Ecto neural progenitor cell (in vitro differentiated cells): ENCODE measurements at regions not wholly inside any gene's neighbourhood (a gene's known extent, or its start where the extent isn't known, plus 50 kb on each side); places are given as distances from the start of the nearest gene placed in this dataset.

Source experiments
- DNase-seq: peaks from one replicate; pipeline ENCODE4 v3.0.0-alpha.2; 2018; ENCODE audit warnings: low spot score

GRCh38 chr6:90403489-90404381 lies 107.1 kb upstream of the BACH2 start:
- DNase-seq, result no peak

- no peak for DNase-seq
These were observed 106.2 kb upstream of the BACH2 start for GRCh38 chr6:90402831-90403192.

- no peak for DNase-seq
These were observed 105.5 kb upstream of the BACH2 start for GRCh38 chr6:90401933-90402830.

DNA sequence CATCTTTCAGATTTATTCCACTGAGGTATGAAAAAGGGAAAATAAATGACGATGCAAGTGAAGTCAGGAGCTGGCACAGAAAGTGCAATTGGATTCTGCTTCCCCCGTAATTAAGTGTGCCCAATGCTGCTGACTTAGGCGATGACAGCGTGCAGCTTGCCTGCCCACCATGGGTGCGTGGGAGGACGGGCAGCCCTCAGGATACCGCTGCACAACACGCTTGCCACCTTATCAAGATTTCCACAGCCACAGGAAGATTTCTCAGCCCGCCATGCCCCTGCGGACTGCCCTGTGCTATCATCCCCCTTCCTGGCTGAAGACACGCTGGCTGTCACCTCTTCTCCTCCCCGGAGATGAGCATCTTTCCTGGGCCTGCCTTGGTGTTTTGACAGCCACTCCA lies 103.3 kb upstream of the BACH2 start:
- no peak for DNase-seq

- DNase-seq, result no peak
These were observed 101.5 kb upstream of the BACH2 start for GRCh38 chr6:90397929-90398674.

GRCh38 chr6:90397047-90397446 lies 100.4 kb upstream of the BACH2 start:
- no peak for DNase-seq

DNA sequence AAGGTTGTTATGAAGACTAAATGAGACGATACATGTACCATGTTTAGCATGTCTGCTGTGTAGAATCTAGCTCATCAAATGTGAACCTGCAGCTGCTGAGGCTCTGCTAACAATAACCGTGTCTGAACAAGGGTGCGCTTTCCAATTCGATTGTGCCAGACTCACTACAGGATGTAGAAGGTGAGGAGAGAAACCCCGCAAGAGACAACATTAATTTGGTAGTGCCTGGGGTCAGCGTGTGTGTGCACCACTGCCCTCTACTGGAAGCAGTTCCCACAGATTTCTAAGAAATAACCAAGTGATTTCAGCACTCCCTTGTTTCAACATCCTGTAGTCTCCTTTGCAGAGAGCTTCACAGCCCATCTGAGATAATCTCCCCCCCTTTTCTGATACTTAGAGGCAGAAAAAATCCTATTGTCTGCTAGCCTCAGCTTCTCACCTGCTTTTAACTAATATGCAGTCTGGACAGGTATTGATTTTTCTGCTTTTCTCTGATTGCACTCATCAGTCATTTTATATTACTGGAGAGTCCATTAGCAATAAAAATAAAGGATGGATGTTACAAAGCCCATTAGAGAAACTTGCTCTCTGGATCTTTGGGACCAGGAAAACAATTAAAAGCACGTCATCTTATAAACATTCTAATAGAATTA lies 96.7 kb upstream of the BACH2 start:
- DNase-seq, result peak; percentile 67

DNA sequence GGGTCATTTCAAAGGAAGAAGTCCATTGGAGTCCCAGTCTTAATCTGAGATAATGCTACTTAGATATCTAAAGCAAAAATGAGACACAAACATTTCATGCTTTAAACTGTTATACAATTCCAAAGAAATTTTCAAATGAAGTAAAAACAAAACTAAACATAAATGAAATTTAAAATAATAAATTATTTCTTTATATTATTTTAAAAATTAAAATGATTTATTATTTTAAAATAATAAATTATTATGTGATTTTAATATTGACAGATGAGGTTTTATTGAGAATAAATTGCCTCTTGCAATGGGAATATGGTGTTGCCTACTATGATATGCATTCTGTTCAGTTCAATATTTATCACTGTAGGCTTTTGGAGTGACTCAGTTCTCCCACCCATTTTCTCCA lies 93.7 kb upstream of the BACH2 start:
- DNase-seq, result no peak

GRCh38 chr6:90388395-90388794 lies 91.8 kb upstream of the BACH2 start:
- no peak for DNase-seq

DNA sequence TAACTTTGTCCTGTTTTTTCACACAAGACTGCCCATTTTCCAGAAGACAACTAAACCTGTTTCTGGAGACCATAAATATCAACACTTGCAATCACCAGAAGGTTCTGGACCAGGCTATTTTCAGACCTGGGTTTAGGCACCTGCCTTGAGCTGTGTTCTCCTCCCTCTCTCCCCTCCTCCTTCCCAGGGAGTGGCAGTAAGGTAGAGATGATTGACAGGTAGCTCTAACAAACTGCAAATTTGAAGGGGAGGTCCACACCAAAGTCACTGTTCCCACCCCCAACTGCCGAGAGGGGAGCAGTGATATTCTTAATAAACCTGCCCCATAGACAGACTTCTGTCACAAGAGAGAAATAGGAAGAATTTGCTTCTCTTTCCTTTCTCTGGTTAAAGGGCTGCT lies 91.2 kb upstream of the BACH2 start:
- no peak for DNase-seq

DNA sequence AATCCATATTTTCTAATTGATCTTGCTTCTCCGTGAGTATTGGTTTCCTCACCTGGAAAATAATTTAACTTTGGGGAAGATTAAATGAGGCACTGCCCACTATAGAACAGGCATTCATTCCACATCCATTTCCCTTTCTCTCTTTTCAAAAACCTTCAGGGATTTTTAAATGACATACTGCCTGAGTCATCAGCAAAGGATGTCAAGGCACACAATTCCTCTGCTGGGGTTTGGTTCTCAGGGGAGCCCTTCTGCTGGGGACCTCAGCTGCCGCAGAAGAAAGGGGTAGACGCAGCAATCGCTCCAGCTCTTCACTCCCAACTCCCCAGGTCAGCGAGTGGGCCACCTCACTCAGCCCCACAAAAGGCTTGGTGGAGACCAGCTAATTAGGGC lies 90.7 kb upstream of the BACH2 start:
- DNase-seq, result no peak

DNA sequence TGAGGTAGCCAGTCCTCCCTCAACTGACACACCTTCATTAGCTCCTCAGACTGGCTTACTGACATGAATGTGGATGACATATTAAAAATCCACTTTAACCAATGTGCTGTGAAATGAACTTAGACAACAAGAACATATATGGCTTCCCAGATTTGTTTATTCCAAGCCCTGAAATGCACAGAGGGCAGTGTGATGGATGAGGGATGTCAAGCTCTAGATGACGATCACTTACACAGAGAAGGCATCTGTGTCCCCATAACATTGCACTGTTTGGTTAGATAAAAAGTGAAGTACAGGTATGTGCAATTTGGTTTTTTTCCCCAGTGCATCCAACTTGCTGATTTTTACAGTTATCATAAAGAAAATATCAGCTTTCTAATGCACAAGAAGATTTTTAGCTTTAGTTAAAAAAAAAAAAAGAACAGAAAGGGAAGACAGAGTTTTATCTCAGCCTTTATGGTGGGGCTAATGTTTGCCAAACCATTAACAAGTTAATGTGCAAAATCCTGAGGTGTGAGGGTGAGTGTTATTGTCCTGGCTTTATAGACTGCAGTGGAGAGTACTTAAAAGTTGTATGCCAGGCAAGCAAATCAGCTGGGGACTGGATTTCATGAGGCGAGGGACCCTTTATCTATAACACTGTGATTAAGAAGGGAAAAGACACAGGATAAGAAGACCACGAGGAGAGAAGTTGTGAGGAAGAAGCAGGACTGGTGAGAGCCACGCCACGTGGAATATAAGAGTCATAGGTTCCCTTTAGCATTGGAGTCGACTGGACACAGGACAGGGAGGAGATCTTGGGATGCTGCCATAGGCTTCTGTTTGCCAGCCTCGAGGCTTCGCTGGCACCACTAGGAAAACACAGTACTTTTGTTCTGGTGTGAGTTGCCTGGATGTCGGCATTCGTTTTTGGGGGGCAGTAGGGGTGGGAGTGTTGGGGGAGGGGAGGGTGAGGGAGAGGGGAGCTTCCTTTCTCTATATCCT lies 90.0 kb upstream of the BACH2 start:
- DNase-seq, result no peak

- DNase-seq, result no peak
These were observed 89.2 kb upstream of the BACH2 start for GRCh38 chr6:90385759-90386313.

GRCh38 chr6:90384720-90385119 lies 88.1 kb upstream of the BACH2 start:
- no peak for DNase-seq

GRCh38 chr6:90383196-90383822 lies 86.7 kb upstream of the BACH2 start:
- DNase-seq, result no peak

DNA sequence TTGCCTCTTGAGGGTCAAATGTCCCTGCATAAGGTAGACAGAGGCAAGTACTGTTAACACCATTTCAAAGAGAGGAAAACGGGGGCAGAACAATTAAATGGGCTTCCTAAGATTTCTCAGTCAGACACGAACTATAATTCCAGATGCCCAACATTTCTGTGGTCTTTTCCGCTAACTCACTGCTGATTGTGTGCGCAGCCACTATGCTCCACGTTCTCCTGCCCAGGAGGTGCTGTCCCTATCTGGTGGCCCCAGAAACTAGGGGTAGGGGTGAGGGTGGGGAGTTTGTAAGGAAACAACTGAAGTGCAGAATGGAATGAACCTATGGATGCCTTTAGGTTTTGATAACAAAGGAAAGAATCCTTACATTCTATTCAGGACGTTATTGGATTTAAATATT lies 86.1 kb upstream of the BACH2 start:
- DNase-seq, result no peak

GRCh38 chr6:90375681-90376439 lies 79.2 kb upstream of the BACH2 start:
- no peak for DNase-seq

GRCh38 chr6:90374201-90374600 lies 77.6 kb upstream of the BACH2 start:
- DNase-seq, result no peak

GRCh38 chr6:90372885-90373284 lies 76.2 kb upstream of the BACH2 start:
- DNase-seq, result no peak
